ENCODE measurements at regions not wholly inside any gene's neighbourhood (a gene's known extent, or its start where the extent isn't known, plus 50 kb on each side); places are given as distances from the start of the nearest gene placed in this dataset.
A peak's percentile ranks its signal among the peaks of the same experiment; 100 is the strongest.

DNA sequence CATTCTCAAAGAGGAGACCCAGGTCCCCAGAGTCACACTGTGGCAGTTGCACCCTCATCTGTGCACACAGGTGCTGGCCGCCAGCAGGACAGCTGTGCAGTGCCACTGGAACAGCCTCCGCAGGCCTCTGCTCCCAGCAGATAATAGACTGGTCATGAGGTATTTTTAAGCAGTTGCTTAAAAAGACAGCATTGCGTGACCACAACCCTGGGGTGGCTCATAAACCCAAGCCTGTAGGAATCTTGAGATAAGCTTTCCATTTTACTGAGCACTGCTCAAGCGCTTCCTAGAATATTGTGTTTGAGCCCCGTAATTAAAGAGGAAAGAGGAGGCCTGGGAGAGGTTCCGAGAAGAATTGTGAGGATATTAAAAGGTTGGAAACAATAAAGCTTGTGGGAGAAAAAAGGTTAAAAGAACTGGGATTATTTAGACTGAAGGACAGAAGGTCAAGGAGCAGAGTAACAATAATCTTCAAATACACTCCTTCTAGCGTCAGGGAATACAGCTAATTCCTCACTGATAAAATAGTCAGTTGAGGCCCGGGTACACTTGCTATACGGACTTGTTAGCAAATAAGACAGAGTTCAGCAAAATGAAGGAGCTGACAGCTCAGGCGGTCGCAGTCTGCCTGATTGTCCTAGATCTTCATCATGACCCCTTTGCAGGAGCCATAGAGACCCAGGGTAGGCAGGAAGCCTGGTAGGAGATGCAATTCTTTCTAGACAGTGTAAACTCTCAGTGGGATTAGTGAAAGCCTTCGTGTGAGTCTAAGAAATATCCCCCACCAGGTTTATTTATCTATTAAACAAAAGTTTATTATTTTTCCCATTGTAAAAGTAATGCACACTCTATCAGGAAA lies 86.2 kb upstream of the KIT start:
- Histone ChIP-seq H3K36me3 (ENCODE audit: insufficient read depth, insufficient read length, low read length) (no peaks in the 10 kb centered on the region), H3K4me1 (ENCODE audit: insufficient read depth, insufficient read length) (no peaks in the 10 kb centered on the region), H3K4me3 (ENCODE audit: insufficient read length, low read depth) (no peak overlapping the region), H3K27me3 (ENCODE audit: insufficient read depth, insufficient read length) (no peaks in the 10 kb centered on the region), H3K9ac (ENCODE audit: insufficient read length, low read depth) (no peak overlapping the region), H3K9me3 (ENCODE audit: insufficient read depth, low read length) (no peaks in the 10 kb centered on the region)
- DNase-seq (ENCODE audit: low read depth, low spot score) = no peak
- TF ChIP-seq ZNF274 (IDR thresholded peaks at IDR 0.05; ENCODE audit: low read depth, low read length) = no peak
- no peak for TF ChIP-seq YY1 (IDR thresholded peaks at IDR 0.05; ENCODE audit: insufficient read depth, insufficient read length)
- TF ChIP-seq SUZ12 (IDR thresholded peaks at IDR 0.05; ENCODE audit: extremely low read depth, insufficient read depth, insufficient read length) = no peak

DNA sequence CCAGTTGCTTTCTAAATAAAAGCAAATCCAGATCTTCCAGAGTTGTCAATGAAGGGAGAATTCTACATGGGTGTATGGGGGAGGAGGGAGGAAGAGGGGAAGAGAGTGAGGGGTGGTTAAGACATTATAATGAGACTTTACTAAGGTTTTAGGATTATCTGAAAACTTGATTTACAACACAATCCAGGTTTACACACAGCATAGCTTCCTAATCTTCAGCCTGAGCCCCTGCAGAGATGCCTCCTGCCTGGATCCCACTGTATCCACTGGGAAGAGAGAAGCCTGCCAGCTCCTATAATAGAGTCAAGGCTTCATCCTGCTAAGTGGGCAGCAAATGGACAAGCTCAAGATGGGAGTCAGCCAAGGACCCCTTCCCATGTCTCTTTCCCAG lies 85.6 kb upstream of the KIT start:
- H3K4me1 ChIP-seq (ENCODE audit: insufficient read depth, insufficient read length) = no peaks in the 10 kb centered on the region
- DNase-seq (ENCODE audit: low read depth, low spot score) = peak; percentile 32
- no peaks in the 10 kb centered on the region for H3K36me3 ChIP-seq (ENCODE audit: insufficient read depth, insufficient read length, low read length)
- H3K9ac ChIP-seq (ENCODE audit: insufficient read length, low read depth) = no peak overlapping the region
- no peaks in the 10 kb centered on the region for H3K27me3 ChIP-seq (ENCODE audit: insufficient read depth, insufficient read length)
- no peaks in the 10 kb centered on the region for H3K9me3 ChIP-seq (ENCODE audit: insufficient read depth, low read length)
- H3K4me3 ChIP-seq (ENCODE audit: insufficient read length, low read depth) = no peak overlapping the region
- TF ChIP-seq YY1 (IDR thresholded peaks at IDR 0.05; ENCODE audit: insufficient read depth, insufficient read length) (no peak), SUZ12 (IDR thresholded peaks at IDR 0.05; ENCODE audit: extremely low read depth, insufficient read depth, insufficient read length) (no peak)

DNA sequence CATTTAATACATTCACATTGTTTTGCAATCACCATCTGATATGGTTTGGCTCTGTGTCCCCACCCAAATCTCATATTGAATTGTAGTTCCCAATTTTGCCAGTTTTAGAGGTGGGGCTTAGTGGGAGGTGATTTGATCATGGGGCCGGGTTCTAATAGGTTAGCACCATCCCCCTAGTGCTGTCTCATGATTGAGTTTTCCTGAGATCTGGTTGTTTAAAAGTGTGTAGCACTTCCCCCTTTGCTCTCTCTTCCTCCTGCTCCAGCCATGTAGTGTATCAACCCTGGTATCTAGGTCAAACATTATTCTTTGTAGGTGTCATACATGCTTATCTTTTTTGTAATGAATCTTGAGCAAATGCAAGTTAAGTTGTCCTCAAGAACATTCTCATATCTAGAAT lies 83.3 kb upstream of the KIT start:
- H3K36me3 ChIP-seq (ENCODE audit: insufficient read depth, insufficient read length, low read length) = no peaks in the 10 kb centered on the region
- no peaks in the 10 kb centered on the region for H3K4me1 ChIP-seq (ENCODE audit: insufficient read depth, insufficient read length)
- H3K9me3 ChIP-seq (ENCODE audit: insufficient read depth, low read length) = no peaks in the 10 kb centered on the region
- DNase-seq (ENCODE audit: low read depth, low spot score) = no peak
- no peak overlapping the region for H3K9ac ChIP-seq (ENCODE audit: insufficient read length, low read depth)
- no peak for TF ChIP-seq ZNF274 (IDR thresholded peaks at IDR 0.05; ENCODE audit: low read depth, low read length)
- no peak for TF ChIP-seq YY1 (IDR thresholded peaks at IDR 0.05; ENCODE audit: insufficient read depth, insufficient read length)
- TF ChIP-seq SUZ12 (IDR thresholded peaks at IDR 0.05; ENCODE audit: extremely low read depth, insufficient read depth, insufficient read length) = no peak
- no peak overlapping the region for H3K4me3 ChIP-seq (ENCODE audit: insufficient read length, low read depth)
- H3K27me3 ChIP-seq (ENCODE audit: insufficient read depth, insufficient read length) = no peaks in the 10 kb centered on the region

DNA sequence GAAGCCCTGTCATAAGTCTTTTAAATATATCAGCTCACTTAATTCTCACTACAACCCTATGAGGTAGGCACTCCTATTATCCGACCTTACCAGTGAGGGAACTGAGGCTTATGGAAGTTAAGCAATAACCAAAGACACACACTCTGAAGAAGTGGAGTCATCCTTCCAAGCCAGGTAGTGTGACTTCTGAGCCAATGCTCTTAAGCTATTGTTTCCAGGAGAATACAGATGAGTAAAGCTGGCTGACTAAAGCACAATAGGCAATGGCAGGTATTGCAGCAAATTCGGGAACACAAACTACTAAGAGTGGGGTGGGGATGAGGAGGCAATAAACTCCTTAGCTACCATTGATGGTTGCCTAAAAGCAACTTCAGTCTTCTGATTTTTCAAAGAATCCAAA lies 81.8 kb upstream of the KIT start:
- Histone ChIP-seq H3K9me3 (ENCODE audit: insufficient read depth, low read length) (no peaks in the 10 kb centered on the region), H3K9ac (ENCODE audit: insufficient read length, low read depth) (no peak overlapping the region), H3K4me3 (ENCODE audit: insufficient read length, low read depth) (no peak overlapping the region), H3K36me3 (ENCODE audit: insufficient read depth, insufficient read length, low read length) (no peaks in the 10 kb centered on the region), H3K4me1 (ENCODE audit: insufficient read depth, insufficient read length) (no peaks in the 10 kb centered on the region), H3K27me3 (ENCODE audit: insufficient read depth, insufficient read length) (no peaks in the 10 kb centered on the region)
- no peak for DNase-seq (ENCODE audit: low read depth, low spot score)
- no peak for TF ChIP-seq YY1 (IDR thresholded peaks at IDR 0.05; ENCODE audit: insufficient read depth, insufficient read length)
- no peak for TF ChIP-seq ZNF274 (IDR thresholded peaks at IDR 0.05; ENCODE audit: low read depth, low read length)
- TF ChIP-seq SUZ12 (IDR thresholded peaks at IDR 0.05; ENCODE audit: extremely low read depth, insufficient read depth, insufficient read length) = no peak

DNA sequence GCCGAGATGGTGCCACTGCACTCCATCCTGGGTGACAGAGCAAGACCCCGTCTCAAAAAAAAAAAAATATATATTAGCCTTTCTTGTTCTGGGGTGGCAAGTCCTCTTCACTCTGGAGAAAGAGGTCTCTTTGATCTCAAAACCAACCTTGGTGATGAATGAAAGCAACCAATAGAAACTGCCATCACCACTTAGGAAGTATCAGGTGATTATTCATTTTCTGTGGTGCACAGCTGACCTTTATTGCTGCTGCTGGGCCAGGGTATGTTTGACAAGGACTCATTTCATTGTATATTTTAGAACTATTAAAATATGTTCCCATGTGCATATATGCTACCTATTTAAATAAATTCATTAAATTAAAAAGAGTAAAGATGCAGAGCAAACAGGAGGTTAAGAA lies 76.0 kb upstream of the KIT start:
- no peaks in the 10 kb centered on the region for H3K9me3 ChIP-seq (ENCODE audit: insufficient read depth, low read length)
- TF ChIP-seq ZNF274 (IDR thresholded peaks at IDR 0.05; ENCODE audit: low read depth, low read length) (no peak), YY1 (IDR thresholded peaks at IDR 0.05; ENCODE audit: insufficient read depth, insufficient read length) (no peak), SUZ12 (IDR thresholded peaks at IDR 0.05; ENCODE audit: extremely low read depth, insufficient read depth, insufficient read length) (no peak)
- no peak overlapping the region for H3K4me3 ChIP-seq (ENCODE audit: insufficient read length, low read depth)
- no peaks in the 10 kb centered on the region for H3K4me1 ChIP-seq (ENCODE audit: insufficient read depth, insufficient read length)
- no peak overlapping the region for H3K9ac ChIP-seq (ENCODE audit: insufficient read length, low read depth)
- no peaks in the 10 kb centered on the region for H3K27me3 ChIP-seq (ENCODE audit: insufficient read depth, insufficient read length)
- no peak for DNase-seq (ENCODE audit: low read depth, low spot score)
- H3K36me3 ChIP-seq (ENCODE audit: insufficient read depth, insufficient read length, low read length) = no peaks in the 10 kb centered on the region

DNA sequence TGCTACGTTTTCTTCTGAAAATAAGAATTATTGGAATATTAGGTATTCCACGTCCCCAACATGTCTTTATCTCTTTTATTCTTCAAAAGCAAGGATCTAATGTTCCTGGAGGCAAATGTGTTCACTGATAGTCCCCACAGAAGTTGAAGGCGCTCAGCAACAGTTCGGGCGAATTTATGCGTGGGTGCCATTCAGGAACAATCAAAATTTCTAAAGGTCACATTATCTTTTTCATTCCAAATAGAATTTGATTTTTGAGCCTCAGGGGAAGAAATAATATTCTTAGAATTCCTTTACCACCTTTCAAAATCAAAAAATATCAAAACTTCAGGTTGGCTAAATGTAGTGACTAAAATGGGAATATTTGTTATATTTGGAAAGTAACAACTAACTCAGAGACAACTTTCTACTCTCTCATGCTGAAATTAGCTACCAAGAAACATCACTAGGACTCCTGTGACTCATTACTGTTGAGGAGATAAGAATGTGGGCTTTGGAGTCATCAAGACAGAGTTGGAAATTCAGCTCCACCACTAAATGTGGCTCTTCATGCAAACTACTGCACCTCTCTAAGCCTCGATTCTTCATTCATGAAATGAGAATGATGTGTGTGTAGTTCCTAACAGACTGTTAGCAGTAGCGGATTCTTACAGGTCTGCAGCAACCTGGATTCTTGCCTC lies 72.3 kb upstream of the KIT start:
- no peaks in the 10 kb centered on the region for H3K9me3 ChIP-seq (ENCODE audit: insufficient read depth, low read length)
- H3K27me3 ChIP-seq (ENCODE audit: insufficient read depth, insufficient read length) = no peaks in the 10 kb centered on the region
- TF ChIP-seq YY1 (IDR thresholded peaks at IDR 0.05; ENCODE audit: insufficient read depth, insufficient read length) (no peak), SUZ12 (IDR thresholded peaks at IDR 0.05; ENCODE audit: extremely low read depth, insufficient read depth, insufficient read length) (no peak), ZNF274 (IDR thresholded peaks at IDR 0.05; ENCODE audit: low read depth, low read length) (no peak)
- H3K9ac ChIP-seq (ENCODE audit: insufficient read length, low read depth) = no peak overlapping the region
- no peaks in the 10 kb centered on the region for H3K4me1 ChIP-seq (ENCODE audit: insufficient read depth, insufficient read length)
- H3K4me3 ChIP-seq (ENCODE audit: insufficient read length, low read depth) = no peak overlapping the region
- no peak for DNase-seq (ENCODE audit: low read depth, low spot score)
- H3K36me3 ChIP-seq (ENCODE audit: insufficient read depth, insufficient read length, low read length) = no peaks in the 10 kb centered on the region

DNA sequence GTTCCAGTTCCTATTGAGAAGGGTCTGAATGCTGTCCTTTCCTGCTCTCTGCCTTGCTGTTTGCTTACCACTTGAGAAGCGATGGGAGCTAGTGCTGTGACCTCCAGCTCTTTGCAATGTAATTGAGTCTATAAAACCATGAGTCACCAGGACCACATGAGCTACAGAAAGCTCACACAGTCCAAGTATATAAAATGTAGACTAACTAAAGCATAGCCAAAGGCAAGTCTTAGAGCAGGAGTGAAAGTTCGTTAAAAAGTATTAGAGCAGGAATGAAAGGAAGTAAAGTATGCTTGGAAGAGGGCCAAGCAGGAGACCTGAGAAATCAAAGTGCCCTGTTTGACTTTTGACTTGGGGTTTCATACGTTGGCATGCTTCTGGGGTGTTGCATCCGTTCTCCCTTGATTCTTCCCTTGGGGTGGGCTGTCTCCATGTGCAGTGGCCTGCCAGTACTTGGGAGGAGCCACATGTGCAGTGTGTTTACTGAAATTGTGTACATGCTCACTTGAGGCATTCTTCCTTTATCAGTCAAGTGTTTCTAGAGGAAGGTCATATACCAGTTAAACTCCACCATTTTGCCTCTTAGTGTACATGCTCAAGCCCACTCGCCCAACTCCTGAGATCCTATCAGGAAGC lies 71.3 kb upstream of the KIT start:
- Histone ChIP-seq H3K4me1 (ENCODE audit: insufficient read depth, insufficient read length) (no peaks in the 10 kb centered on the region), H3K9ac (ENCODE audit: insufficient read length, low read depth) (no peak overlapping the region), H3K9me3 (ENCODE audit: insufficient read depth, low read length) (no peaks in the 10 kb centered on the region), H3K27me3 (ENCODE audit: insufficient read depth, insufficient read length) (no peaks in the 10 kb centered on the region), H3K36me3 (ENCODE audit: insufficient read depth, insufficient read length, low read length) (no peaks in the 10 kb centered on the region), H3K4me3 (ENCODE audit: insufficient read length, low read depth) (no peak overlapping the region)
- TF ChIP-seq SUZ12 (IDR thresholded peaks at IDR 0.05; ENCODE audit: extremely low read depth, insufficient read depth, insufficient read length) (no peak), YY1 (IDR thresholded peaks at IDR 0.05; ENCODE audit: insufficient read depth, insufficient read length) (no peak), ZNF274 (IDR thresholded peaks at IDR 0.05; ENCODE audit: low read depth, low read length) (no peak)
- no peak for DNase-seq (ENCODE audit: low read depth, low spot score)

Measured in NT2/D1 (cell line).